GM10266 (cell line): ENCODE measurements at regions not wholly inside any gene's neighbourhood (a gene's known extent, or its start where the extent isn't known, plus 50 kb on each side); places are given as distances from the start of the nearest gene placed in this dataset.

Experiments used
- DNase-seq: peaks from one replicate; pipeline ENCODE4 v3.0.0; 2012; ENCODE audit errors: extremely low spot score
- CTCF ChIP-seq: IDR thresholded peaks from 2 replicates; pipeline ENCODE4 v1.5.1; 2012; ENCODE audit warnings: mild to moderate bottlenecking, low read depth; ENCODE audit not compliant: control insufficient read depth, insufficient read depth; ENCODE audit errors: missing control alignments

- DNase-seq, result no peak
- no peak for TF ChIP-seq CTCF
Observed at GRCh38 chr7:54810401-54810800, 51.4 kb upstream of the SEC61G start.

GRCh38 chr7:54811041-54811845 is 52.2 kb upstream of the SEC61G start:
- DNase-seq, result no peak

DNA sequence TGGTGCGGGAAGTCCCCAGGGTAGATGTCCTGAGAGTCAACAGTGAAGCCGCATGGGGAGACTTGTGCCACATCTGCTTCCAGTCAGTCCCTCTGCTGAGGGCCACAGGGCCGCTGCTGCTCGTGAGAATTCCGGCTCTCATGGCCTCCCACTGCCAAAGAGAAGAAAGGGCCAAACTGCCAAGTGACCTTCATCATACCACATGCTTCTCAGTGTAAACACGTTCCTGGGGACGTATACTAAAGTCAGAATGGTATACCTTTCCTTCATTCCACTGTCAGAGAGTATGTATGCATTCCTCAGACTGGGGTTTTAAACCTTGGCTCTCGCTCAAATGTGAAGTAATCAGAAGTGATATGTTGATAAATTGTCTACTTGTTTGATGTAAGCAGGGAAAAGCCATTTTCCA is 52.8 kb upstream of the SEC61G start:
- DNase-seq, result no peak
- no peak for TF ChIP-seq CTCF

More at GRCh38 chr7:54811041-54811845, 52.2 kb upstream of the SEC61G start:
- no peak for TF ChIP-seq CTCF

DNA sequence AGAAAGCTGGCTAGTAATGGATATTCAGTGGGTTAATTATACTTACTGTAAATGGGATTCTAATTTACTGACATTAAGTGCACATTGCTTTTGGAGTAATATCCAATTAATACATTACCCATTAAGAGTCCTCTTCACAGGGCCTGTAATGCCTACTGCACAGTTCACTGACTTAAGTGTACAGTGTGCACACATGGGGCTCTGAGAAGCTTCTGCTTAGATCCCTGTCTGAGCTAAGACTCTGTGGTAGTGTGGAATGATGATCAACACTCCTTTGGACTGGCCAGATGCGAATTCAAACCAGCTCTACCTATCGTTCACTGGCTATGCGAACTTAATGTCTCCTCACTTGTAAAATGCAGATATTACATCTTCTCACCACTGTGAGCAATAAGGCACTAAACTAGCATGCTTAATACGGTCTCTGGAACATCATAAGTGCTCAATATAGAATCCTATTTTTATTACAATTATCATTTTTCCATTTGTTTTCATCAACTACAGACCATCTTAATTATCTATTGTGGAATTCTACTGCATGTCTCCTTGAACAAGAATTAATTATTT is 53.8 kb upstream of the SEC61G start:
- DNase-seq, result no peak
- no peak for TF ChIP-seq CTCF

- no peak for TF ChIP-seq CTCF
- DNase-seq, result no peak
Observed at GRCh38 chr7:54813398-54813797, 54.4 kb upstream of the SEC61G start.

DNA sequence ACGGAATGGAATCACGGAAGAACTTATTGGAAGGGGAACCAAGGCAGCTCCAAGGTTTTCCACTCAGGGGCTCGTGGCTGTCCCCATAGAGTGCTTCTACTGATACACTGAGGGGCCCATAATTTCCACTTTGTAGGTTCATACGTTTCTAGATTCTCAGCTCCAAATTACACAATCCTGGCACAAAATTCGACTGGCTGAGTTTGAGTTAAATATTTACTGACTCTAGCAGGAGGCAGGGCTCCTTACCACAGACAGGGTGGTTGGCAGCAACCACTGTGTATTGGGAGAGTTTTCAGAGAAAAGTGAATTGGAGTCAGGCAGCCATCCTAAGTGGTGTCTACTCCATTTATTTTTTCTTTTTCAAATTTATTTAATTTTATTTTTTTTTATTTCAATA is 55.4 kb upstream of the SEC61G start:
- DNase-seq, result no peak
- TF ChIP-seq CTCF, result no peak

GRCh38 chr7:54817152-54817551 is 58.1 kb upstream of the SEC61G start:
- no peak for DNase-seq
- no peak for TF ChIP-seq CTCF
